Heart left ventricle (tissue), 13 donors: ENCODE measurements at regions not wholly inside any gene's neighbourhood (a gene's known extent, or its start where the extent isn't known, plus 50 kb on each side); places are given as distances from the start of the nearest gene placed in this dataset.

ENCODE experiments used
- CTCF ChIP-seq, 12 donors: fragments of 200-600 bp; sonication (generic) in 4 of 12; IDR thresholded peaks; one replicate each; pipeline versions ENCODE4 v1.5.0 to v1.8.0; 2018 to 2022; ENCODE audit warnings: antibody characterized with exemption in 12 of 12, mild to moderate bottlenecking in 5 of 12
- POLR2A ChIP-seq, 2 donors: fragments of 450-650 bp; IDR thresholded peaks; one replicate each; pipeline ENCODE4 v1.6.1; 2017; ENCODE audit warnings: antibody characterized with exemption in 2 of 2, mild to moderate bottlenecking in 2 of 2, moderate library complexity in 2 of 2
- donor health status: ischemic (EF 13 %, LVEDD 7.1; RV severe dilation, severe dysfunction).
- donor health status: DM: no; HTN: yes; CAD: no.
- donor health status: DM: no; HTN: no; CAD: no.
- donor health status: ischemic (EF 25% LVEDD 6.9; RV normal size, moderate dysfunction).
- donor health status: ischemic (EF 25% LVEDD 5.7; RV mildly dilated, moderate dysfunction).
- donor health status: ischemic (EF 35%, LVEDD 5.7; RV mildly dilated, moderate dysfunction).
- donor health status: nonischemic (EF 11% LVEDD 7.7; RV severe dilation, severe dysfunction).
- donor health status: DM: yes; HTN: yes; CAD: no.
- donor health status: PGD.
- donor health status: ischemic (EF 29% LVEDD 5.4; RV normal size, mild dysfunction).
- donor health status: nonischemic (EF 23%, LVEDD 6.1; RV moderate dilation, normal function).

GRCh38 chr2:20516291-20516645 is 69.4 kb downstream of the RHOB start:
- no peak for TF ChIP-seq CTCF (IDR thresholded peaks at IDR 0.05)
- no peak for TF ChIP-seq POLR2A (IDR thresholded peaks at IDR 0.05)
